ENCODE measurements at regions not wholly inside any gene's neighbourhood (a gene's known extent, or its start where the extent isn't known, plus 50 kb on each side); places are given as distances from the start of the nearest gene placed in this dataset.

DNA sequence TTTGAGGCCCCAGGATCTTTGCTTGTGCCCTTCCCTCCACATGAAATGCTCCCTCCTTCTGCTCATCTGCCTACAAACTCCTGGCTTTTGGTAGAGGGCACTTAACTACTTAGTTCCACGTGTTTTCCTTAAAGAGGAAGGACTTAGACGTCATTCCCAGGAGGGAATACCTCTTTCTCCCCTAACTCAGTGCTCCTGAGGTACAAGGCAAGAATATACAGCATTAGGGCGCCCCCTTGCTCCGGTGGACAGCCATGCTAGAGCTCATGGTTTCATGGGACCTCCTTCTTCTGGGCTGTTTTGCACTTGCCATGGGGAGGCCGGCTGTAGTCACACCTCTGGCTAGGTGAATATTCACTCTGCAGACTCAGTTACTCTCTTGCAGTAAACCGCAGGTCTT lies 93.8 kb upstream of the LY86 start:
- Mint-ChIP-seq H3K4me3 (no peak overlapping the region), H3K4me1 (no peaks in the 10 kb centered on the region), H3K27me3 (ENCODE audit: low read depth) (peaks cover 6% of the 10 kb centered on the region), H3K9me3 (no peaks in the 10 kb centered on the region), H3K36me3 (ENCODE audit: low read depth) (no peaks in the 10 kb centered on the region), H3K27ac (no peak overlapping the region)
- TF ChIP-seq, protein P1, sequence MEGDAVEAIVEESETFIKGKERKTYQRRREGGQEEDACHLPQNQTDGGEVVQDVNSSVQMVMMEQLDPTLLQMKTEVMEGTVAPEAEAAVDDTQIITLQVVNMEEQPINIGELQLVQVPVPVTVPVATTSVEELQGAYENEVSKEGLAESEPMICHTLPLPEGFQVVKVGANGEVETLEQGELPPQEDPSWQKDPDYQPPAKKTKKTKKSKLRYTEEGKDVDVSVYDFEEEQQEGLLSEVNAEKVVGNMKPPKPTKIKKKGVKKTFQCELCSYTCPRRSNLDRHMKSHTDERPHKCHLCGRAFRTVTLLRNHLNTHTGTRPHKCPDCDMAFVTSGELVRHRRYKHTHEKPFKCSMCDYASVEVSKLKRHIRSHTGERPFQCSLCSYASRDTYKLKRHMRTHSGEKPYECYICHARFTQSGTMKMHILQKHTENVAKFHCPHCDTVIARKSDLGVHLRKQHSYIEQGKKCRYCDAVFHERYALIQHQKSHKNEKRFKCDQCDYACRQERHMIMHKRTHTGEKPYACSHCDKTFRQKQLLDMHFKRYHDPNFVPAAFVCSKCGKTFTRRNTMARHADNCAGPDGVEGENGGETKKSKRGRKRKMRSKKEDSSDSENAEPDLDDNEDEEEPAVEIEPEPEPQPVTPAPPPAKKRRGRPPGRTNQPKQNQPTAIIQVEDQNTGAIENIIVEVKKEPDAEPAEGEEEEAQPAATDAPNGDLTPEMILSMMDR (IDR thresholded peaks at IDR 0.05; ENCODE audit: unreplicated experiment in 3 of 3) = peak; percentile 33 to 57 (median 36)

DNA sequence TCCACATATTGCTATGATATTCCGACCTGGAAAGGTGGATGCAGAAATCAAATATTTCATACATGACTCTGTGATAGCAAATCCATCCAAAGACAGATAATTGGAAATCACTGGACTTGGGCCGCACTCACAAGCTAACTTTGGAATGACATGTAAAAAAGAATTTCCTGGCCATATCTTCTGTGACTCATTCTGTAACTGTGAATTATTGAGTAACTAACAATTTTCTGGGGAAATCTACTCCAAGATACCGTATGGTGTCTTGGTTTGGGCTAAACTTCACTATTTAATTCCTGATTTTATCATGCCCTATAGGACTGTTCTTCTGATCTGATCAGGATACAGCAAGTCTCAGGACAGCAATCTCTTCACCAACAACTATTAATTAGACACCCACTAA lies 92.7 kb upstream of the LY86 start:
- H3K4me3 Mint-ChIP-seq = no peak overlapping the region
- H3K4me1 Mint-ChIP-seq = no peaks in the 10 kb centered on the region
- H3K9me3 Mint-ChIP-seq = no peaks in the 10 kb centered on the region
- no peak overlapping the region for H3K27ac Mint-ChIP-seq
- peaks cover 8% of the 10 kb centered on the region for H3K27me3 Mint-ChIP-seq (ENCODE audit: low read depth)
- TF ChIP-seq, protein P1 (IDR thresholded peaks at IDR 0.05; ENCODE audit: unreplicated experiment in 3 of 3) = no peak
- no peaks in the 10 kb centered on the region for H3K36me3 Mint-ChIP-seq (ENCODE audit: low read depth)

DNA sequence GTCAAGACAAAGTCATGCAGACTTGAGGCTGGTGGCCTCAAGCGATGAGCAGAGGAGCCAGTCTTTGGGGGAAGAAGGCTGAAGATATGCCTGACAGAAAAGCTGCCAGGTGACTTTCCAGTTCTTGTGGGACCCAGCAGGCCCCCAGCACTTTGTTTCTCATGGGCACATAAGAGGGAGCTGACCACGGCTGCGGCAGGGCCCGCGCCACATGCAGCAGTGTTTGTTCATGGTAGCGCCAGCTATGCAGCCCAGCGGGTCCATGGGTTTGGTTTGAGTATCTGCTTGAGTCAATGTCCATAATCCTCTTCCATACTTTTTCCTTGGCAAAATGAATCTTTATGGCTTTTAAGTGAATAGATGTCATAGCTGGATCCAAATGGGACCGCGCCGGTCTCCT lies 91.0 kb upstream of the LY86 start:
- no peaks in the 10 kb centered on the region for H3K36me3 Mint-ChIP-seq (ENCODE audit: low read depth)
- TF ChIP-seq, protein P1 (IDR thresholded peaks at IDR 0.05; ENCODE audit: unreplicated experiment in 3 of 3) = no peak
- peaks cover 8% of the 10 kb centered on the region for H3K27me3 Mint-ChIP-seq (ENCODE audit: low read depth)
- no peaks in the 10 kb centered on the region for H3K4me1 Mint-ChIP-seq
- H3K4me3 Mint-ChIP-seq = no peak overlapping the region
- no peak overlapping the region for H3K27ac Mint-ChIP-seq
- no peaks in the 10 kb centered on the region for H3K9me3 Mint-ChIP-seq

DNA sequence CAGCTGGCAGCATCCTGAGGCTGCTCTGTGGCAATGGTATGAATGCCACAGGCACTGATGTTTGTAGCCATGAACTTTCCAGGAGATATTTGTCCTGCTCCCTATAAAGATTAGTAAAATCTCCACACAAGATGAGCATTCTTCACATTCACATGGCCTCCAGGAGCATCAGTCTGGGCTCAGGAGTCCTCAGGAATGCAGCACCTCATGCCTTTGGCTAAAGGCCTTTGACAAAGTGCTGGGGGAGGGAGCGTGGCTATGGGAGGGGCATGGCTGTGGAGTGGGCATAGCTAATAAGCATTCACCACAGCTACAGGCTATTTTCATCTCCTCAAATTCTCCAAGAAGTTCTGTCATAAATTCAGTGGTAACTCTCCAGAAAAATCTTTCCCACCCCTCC lies 90.5 kb upstream of the LY86 start:
- Mint-ChIP-seq H3K36me3 (ENCODE audit: low read depth) (no peaks in the 10 kb centered on the region), H3K9me3 (no peaks in the 10 kb centered on the region), H3K27me3 (ENCODE audit: low read depth) (peaks cover 8% of the 10 kb centered on the region), H3K27ac (no peak overlapping the region), H3K4me3 (no peak overlapping the region), H3K4me1 (no peaks in the 10 kb centered on the region)
- TF ChIP-seq, protein P1 (IDR thresholded peaks at IDR 0.05; ENCODE audit: unreplicated experiment in 3 of 3) = no peak

DNA sequence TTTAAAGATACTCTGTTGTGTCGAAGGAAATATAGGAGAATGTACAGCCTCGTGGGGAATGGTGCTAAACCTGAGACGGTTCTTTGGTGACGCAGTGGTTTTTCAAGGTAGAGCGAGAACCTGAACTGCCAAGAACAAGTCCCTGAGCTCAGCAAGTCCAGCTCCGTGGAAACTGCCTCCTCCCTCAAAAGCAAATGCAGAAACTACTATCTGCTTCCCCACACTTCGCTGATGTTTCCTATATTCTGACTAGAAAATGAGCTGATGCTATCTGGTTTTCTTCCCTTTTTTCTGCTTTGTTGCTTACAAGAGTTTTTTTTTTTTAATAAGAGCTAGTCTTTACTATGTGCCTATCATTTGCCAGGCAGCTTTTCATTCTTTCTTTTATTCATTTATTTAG lies 85.3 kb upstream of the LY86 start:
- Mint-ChIP-seq H3K9me3 (peaks cover 4% of the 10 kb centered on the region), H3K4me3 (no peak overlapping the region), H3K4me1 (no peaks in the 10 kb centered on the region), H3K27me3 (ENCODE audit: low read depth) (peaks cover 8% of the 10 kb centered on the region), H3K27ac (no peak overlapping the region), H3K36me3 (ENCODE audit: low read depth) (no peaks in the 10 kb centered on the region)
- TF ChIP-seq, protein P1 (IDR thresholded peaks at IDR 0.05; ENCODE audit: unreplicated experiment in 3 of 3) = no peak

DNA sequence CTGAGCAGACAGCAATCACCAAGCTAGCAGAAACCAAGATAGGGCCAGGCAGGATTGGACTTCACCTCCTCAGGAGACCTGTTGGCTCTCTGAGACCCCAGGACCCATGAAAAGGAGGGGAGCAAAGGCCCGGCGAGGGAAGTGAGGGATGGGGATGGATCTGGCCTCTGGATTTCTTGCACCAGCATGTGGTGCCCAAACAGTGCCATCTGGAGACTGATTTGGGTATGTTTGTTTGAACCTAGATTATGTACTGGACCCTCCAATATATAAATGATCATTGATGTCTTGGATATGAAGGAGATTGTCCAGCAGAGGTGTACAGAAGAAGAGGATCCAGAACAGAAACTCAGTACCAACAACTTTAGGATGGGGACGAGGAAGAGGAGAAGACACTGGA lies 83.4 kb upstream of the LY86 start:
- TF ChIP-seq, protein P1 (IDR thresholded peaks at IDR 0.05; ENCODE audit: unreplicated experiment in 3 of 3) = no peak
- peaks cover 14% of the 10 kb centered on the region for H3K9me3 Mint-ChIP-seq
- no peak overlapping the region for H3K27ac Mint-ChIP-seq
- H3K4me3 Mint-ChIP-seq = no peak overlapping the region
- no peaks in the 10 kb centered on the region for H3K4me1 Mint-ChIP-seq
- no peaks in the 10 kb centered on the region for H3K36me3 Mint-ChIP-seq (ENCODE audit: low read depth)
- H3K27me3 Mint-ChIP-seq (ENCODE audit: low read depth) = no peaks in the 10 kb centered on the region

Measured in nephron (organoid).